ENCODE measurements at regions not wholly inside any gene's neighbourhood (a gene's known extent, or its start where the extent isn't known, plus 50 kb on each side); places are given as distances from the start of the nearest gene placed in this dataset.
"Not testable (repeated sequence)": the region's sequence is repeated elsewhere in the genome, so short reads cannot be mapped to it uniquely, and the experiment has no call there.

- DNase-seq (ENCODE audit: extremely low read depth, low read depth, low spot score) = no peak
Measured at GRCh38 chr11:128052912-128053641, 534.3 kb downstream of the ETS1 start.

- no peak for DNase-seq (ENCODE audit: extremely low read depth, low read depth, low spot score)
Measured at GRCh38 chr11:128048121-128048520, 539.2 kb downstream of the ETS1 start.

DNA sequence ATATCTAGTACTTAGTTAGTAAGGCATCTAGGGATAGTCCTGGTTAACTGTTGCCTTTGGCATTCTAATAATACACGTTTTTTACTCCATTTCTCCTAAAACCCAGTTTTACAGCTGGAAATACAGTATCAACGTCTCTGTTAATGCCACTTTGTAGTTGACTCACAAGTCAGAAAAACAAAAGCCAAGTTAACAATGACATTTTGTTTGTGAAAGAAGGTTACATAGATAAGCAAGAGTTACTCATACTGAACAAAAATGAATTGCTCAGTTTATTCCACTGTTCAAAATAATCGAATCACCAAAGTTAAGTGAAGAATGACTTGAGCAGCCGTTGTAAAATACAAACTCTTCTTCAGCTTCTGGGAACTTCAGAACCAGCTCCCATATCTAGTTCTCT is 540.3 kb downstream of the ETS1 start:
- DNase-seq (ENCODE audit: extremely low read depth, low read depth, low spot score) = no peak

DNA sequence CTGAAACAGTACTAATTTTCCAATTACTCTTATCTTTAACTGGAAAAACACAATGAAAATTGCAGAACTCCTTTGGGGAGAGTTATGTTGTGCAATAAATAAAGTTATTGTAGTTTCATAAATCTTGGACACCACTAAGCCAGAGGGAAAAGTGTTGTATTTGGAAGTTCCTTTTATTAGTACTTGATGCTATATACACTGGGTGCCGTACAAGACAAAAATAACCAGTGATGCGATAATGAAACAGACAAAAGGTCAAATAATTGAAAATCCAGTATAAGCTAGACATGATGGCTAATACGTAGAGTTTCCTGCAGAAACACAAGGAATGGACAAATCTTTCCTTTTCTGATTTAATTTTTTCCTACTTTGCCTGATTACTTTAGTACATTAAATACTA is 541.1 kb downstream of the ETS1 start:
- DNase-seq (ENCODE audit: extremely low read depth, low read depth, low spot score) = no peak

DNA sequence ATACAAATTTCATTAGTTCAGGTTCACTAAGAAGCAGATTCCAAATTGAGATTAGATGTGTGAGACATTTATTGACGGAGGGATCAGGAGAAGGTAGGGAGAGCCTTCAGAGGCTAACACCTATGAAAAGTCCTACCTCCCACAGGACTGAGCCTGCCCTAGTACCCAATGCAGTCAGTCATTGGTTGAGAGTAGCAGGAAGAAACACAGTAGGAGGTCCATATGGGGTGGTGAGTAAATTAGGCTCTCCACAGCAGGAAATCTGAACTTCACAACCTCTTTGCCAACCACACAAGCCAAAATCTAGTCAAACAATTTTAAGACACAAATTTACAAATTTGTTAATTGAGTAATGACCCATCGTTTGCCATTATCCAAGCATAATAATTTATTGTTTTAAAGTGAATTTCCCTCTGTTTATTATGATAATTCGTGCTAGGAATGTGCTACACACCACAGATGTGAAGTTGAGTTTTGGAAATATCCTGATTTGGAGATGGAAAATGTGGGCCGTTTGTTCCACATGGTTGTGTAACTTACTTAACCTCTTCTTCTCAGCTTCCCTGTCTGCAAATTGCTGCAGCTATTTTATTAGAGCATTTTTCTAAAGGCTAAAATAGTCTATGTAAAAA is 542.1 kb downstream of the ETS1 start:
- no peak for DNase-seq (ENCODE audit: extremely low read depth, low read depth, low spot score)

- DNase-seq (ENCODE audit: extremely low read depth, low read depth, low spot score) = no peak
Measured at GRCh38 chr11:128042290-128042751, 545.0 kb downstream of the ETS1 start.

DNA sequence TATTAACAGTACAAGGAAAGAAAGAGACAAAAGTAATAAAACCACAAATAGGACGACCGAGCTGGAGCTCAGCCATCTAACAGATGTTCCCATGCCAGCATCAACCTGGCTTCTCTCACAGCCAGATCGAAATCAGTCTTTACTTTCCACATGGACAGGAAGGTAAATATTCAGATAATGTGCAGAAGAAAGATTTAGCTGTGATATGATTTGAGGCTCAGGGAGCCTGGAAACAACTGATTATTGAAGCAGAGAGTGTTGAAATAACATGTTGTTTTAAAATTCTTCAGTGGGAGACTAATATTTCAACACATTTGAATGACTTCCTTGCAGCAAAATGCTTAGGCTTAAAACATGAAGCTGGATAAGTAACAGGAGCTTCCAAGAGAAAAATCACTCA is 546.8 kb downstream of the ETS1 start:
- no peak for DNase-seq (ENCODE audit: extremely low read depth, low read depth, low spot score)

- no peak for DNase-seq (ENCODE audit: extremely low read depth, low read depth, low spot score)
Measured at GRCh38 chr11:128039140-128040021, 548.0 kb downstream of the ETS1 start.

DNA sequence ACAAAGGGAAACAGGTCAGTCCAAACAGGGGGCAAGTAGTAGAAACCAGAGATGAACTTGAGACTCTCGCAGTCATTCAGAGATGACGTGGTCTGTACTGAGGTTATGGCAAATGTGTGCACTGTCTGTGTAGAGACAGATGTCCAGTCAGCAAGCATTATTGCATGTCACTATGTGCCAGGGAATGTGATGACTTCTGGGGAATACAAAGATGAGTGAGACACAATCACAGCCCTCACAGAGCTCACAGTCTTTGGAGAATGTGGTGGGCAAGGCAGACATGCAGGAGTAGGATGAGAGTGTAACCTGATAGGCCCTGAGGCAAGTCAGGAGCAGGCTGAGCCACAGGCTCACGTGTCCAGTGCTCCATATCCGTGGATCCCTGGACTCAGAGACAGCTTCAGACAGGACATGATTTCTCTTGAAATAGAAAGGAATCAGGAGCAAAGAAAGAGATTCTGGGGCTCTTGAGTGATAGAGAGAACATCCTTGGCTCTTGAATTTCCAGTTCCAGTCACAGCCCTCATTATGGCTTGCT is 550.7 kb downstream of the ETS1 start:
- no peak for DNase-seq (ENCODE audit: extremely low read depth, low read depth, low spot score)

GRCh38 chr11:128036006-128036405 is 551.4 kb downstream of the ETS1 start:
- DNase-seq (ENCODE audit: extremely low read depth, low read depth, low spot score) = no peak

DNA sequence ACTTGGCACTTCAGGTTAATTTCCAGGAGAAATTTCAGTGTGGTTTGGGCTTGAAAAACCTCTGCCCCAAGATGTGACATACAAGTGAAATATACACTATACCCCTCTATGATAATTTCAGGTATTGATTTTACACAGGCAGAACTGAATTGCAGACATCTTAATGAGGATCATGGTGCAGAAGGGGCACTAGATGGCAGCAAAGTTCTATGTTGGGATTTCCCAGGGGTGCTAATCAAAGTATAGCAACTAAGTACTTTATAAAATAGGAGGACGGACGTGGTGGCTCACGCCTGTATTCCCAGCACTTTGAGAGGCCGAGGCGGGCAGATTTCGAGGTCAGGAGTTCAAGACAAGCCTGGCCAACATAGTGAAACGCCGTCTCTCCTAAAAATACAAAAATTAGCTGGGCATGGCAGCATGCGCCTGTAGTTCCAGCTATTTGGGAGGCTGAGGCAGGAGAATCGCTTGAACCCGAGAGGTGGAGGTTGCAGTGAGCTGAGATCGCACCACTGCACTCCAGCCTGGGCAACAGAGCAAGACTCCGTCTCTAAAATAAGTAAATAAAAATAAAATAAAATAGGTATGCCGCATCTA is 555.7 kb downstream of the ETS1 start:
- DNase-seq (ENCODE audit: extremely low read depth, low read depth, low spot score) = not testable (repeated sequence)

DNA sequence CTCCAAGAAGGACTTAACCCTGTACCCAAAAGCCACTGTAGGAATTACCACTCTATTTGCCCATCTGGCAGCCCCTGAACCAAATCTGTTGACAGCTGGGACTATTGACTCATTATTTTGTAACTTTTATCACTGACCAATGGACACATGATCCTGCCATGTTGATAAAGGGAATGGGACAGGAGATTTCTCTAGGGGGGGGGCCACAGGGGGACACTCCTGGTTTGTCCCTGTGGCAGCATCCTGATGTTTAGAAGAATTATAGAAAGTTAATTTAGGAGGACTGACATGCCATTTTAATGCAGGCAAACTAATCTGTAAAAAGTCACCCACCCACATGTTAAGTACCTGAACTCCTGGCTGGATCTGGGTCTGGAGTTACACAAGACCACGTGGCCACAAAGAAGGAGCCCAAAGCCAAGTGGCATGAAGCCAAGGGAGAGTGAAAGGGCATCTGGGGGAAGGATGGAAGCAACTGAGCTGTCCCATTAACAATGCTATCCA is 558.1 kb downstream of the ETS1 start:
- no peak for DNase-seq (ENCODE audit: extremely low read depth, low read depth, low spot score)

GRCh38 chr11:128026596-128026995 is 560.8 kb downstream of the ETS1 start:
- DNase-seq (ENCODE audit: extremely low read depth, low read depth, low spot score) = no peak

DNA sequence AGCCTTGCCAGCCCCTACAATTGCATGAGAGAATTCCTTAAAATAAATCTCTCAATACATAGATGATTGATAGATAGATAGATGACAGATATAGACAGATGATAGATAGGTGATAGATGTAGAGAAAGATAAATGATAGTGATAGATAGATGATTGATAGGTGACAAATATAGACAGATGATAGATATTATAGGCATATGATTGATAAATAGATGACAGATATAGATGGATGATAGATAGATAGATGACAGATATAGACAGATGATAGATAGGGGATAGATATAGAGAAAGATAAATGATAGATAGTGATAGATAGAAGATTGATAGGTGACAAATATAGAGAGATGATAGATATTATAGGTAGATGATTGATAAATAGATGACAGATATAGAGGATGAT is 564.6 kb downstream of the ETS1 start:
- DNase-seq (ENCODE audit: extremely low read depth, low read depth, low spot score) = no peak

DNA sequence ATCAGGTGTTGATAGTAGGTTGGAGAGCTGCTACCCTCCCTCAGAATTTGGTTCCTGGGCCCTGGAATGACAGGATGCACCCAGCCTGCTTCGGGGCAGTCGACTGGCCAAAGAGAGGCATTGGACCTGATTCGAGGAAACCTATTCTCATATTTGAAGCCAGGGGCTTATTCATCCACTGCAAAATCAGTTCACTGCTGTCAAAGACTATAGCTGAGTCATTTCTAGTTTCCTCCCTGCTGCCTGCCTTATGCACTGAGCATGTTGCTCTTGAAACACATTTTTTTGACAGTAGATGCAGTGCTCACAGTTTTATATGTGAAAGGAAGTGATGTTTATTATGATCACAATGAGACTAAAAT is 565.4 kb downstream of the ETS1 start:
- no peak for DNase-seq (ENCODE audit: extremely low read depth, low read depth, low spot score)

DNA sequence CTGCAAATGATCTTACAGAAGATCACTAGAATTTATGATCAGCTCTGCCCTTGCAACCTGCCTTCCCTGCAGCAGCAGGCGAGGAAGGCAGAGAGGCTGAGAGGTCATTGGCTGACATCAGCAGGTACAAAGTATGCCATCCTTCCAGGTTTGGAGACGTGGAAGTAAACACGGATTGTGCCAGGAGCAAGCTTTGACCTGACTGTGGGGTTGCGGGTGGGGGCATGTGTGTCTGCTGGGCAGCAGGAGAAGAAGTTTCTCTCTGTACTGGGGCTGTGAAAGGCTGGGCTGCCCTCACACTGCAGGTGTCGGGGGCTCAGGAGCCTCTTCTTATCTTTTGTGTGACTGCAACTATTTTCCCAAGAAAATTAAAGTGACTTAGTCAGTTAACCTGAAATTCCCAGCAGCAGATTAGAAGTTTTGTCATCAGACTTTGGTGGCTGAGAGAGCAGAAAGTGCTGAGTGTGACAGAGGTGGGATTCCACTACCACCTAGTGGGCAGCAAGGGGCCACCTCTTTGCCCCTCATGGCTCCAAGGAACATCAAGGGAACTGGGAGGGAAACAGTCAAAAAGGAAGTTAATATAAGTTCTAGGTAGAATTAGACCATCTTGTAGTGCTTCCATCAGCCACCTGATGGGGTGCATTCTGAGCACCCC is 565.9 kb downstream of the ETS1 start:
- DNase-seq (ENCODE audit: extremely low read depth, low read depth, low spot score) = no peak

GRCh38 chr11:128018692-128019091 is 568.7 kb downstream of the ETS1 start:
- no peak for DNase-seq (ENCODE audit: extremely low read depth, low read depth, low spot score)

DNA sequence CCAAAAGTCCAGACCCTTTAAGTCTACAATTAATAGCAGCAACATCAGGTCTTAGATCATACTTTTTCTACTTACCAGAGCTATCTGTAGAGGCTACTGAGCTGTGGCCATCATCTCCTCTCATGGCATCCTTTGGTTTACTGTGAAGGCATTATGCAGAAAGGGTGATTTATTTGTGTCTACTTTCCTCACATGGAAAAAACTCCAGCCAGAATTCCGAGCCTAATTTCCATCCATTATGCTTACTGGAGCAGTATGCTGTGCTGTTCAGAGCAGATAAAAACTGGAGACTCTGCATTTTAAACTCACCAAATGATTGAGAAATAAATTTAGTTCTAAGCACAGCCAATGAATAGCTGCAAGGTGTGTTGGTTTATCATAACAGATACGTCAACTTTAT is 581.8 kb downstream of the ETS1 start:
- DNase-seq (ENCODE audit: extremely low read depth, low read depth, low spot score) = no peak

GRCh38 chr11:127998421-127998820 is 588.9 kb downstream of the ETS1 start:
- no peak for DNase-seq (ENCODE audit: extremely low read depth, low read depth, low spot score)

- no peak for DNase-seq (ENCODE audit: extremely low read depth, low read depth, low spot score)
Measured at GRCh38 chr11:127997594-127997993, 589.8 kb downstream of the ETS1 start.
